A549 (cell line): ENCODE measurements at regions not wholly inside any gene's neighbourhood (a gene's known extent, or its start where the extent isn't known, plus 50 kb on each side); places are given as distances from the start of the nearest gene placed in this dataset.
A peak's percentile ranks its signal among the peaks of the same experiment; 100 is the strongest.

ENCODE experiments used
- ATAC-seq, 2 experiments: fragments of 200-7000 bp in 1 of 2; fragments of >200 bp in 1 of 2; cut with Nextera tagmentation in 1 of 2; cut with Tn5 transposase in 1 of 2; 3 replicates each; pipeline versions ENCODE4 v1.8.0 to v1.9.1; 2018 to 2020; ENCODE audit warnings: mild to moderate bottlenecking in 1 of 2, moderate library complexity in 1 of 2
- CTCF ChIA-PET: fragments of 300-600 bp; sonication (Branson Sonifier 250); formaldehyde crosslinking; extraction: SDS; loops from one replicate; lab custom pipeline; 2021; ENCODE audit warnings: antibody characterized with exemption, inconsistent platforms; lab: Yijun Ruan, JAX
- POLR2A ChIA-PET: fragments of 350-600 bp; formaldehyde crosslinking; extraction: SDS; loops from one replicate; lab custom pipeline; 2021; ENCODE audit warnings: antibody characterized with exemption, inconsistent platforms; lab: Yijun Ruan, JAX
- DNase-seq, 2 experiments: peaks; one replicate each; pipeline versions ENCODE4 v3.0.0 to v3.0.0-alpha.2; 2011 to 2016; ENCODE audit warnings: low read depth in 1 of 2, low spot score in 1 of 2
- FAIRE-seq: peaks from 2 replicates; lab custom pipeline; 2011; peaks lifted over from hg19 to GRCh38; lab: Jason Lieb, UNC
- H3K27ac ChIP-seq, 2 experiments: fragments of >200 bp; sonication (Bioruptor Twin); formaldehyde crosslinking; 3 replicates each; pipeline ENCODE4 v1.5.1; 2016 to 2017
- H3K4me1 ChIP-seq: fragments of >200 bp; sonication (Bioruptor Twin); formaldehyde crosslinking; 3 replicates; pipeline ENCODE4 v1.6.1; 2016
- H3K4me2 ChIP-seq: fragments of >200 bp; sonication (Bioruptor Twin); formaldehyde crosslinking; 3 replicates; pipeline ENCODE4 v1.6.1; 2016
- H3K4me3 ChIP-seq: fragments of >200 bp; sonication (Bioruptor Twin); formaldehyde crosslinking; 3 replicates; pipeline ENCODE4 v1.5.1; 2016
- H3K9me3 ChIP-seq: fragments of >200 bp; sonication (Bioruptor Twin); formaldehyde crosslinking; 3 replicates; pipeline ENCODE4 v1.6.1; 2016
- CBX8 ChIP-seq: fragments of 200-600 bp; sonication (generic); IDR thresholded peaks from 2 replicates; pipeline ENCODE4 v1.6.1; 2016
- CEBPB ChIP-seq, 2 experiments: fragments of >200 bp in 1 of 2; sonication (Bioruptor Twin) in 1 of 2; formaldehyde crosslinking in 1 of 2; IDR thresholded peaks; 2 replicates each; pipeline ENCODE4 v1.6.1; 2012 to 2016
- CHD2 ChIP-seq: fragments of 150-350 bp; IDR thresholded peaks from 2 replicates; pipeline ENCODE4 v1.6.1; 2014; ENCODE audit warnings: low read length; ENCODE audit not compliant: partially characterized antibody
- EHMT2 ChIP-seq: fragments of 200-600 bp; sonication (generic); IDR thresholded peaks from 2 replicates; pipeline ENCODE4 v1.6.1; 2016; ENCODE audit warnings: antibody characterized with exemption, low read depth, mild to moderate bottlenecking, moderate library complexity
- MAX ChIP-seq: IDR thresholded peaks from 2 replicates; pipeline ENCODE4 v1.6.1; 2012
- MAZ ChIP-seq: fragments of 150-350 bp; IDR thresholded peaks from 2 replicates; pipeline ENCODE4 v1.6.1; 2014; ENCODE audit warnings: antibody characterized with exemption, low read depth, low read length, borderline replicate concordance
- NR3C1 ChIP-seq: fragments of >200 bp; sonication (Bioruptor Twin); formaldehyde crosslinking; IDR thresholded peaks from 3 replicates; pipeline ENCODE4 v1.6.1; 2017
- RAD21 ChIP-seq, 2 experiments: fragments of >200 bp in 1 of 2; sonication (Bioruptor Twin) in 1 of 2; formaldehyde crosslinking in 1 of 2; IDR thresholded peaks in 1 of 2; conservative IDR thresholded peaks in 1 of 2; 2 replicates in 1 of 2; 3 replicates in 1 of 2; pipeline ENCODE4 v1.6.1; 2012 to 2018; ENCODE audit warnings: inconsistent platforms in 1 of 2
- RARB ChIP-seq: fragments of 250-450 bp; sonication (Bioruptor Pico); IDR thresholded peaks from 2 replicates; pipeline ENCODE4 v1.8.0; 2021; ENCODE audit warnings: mild to moderate bottlenecking, moderate library complexity
- REST ChIP-seq: fragments of 200-600 bp; sonication (generic); IDR thresholded peaks from 2 replicates; pipeline ENCODE4 v1.6.1; 2016; ENCODE audit warnings: antibody characterized with exemption, mild to moderate bottlenecking, moderate library complexity
- SMC3 ChIP-seq: fragments of >200 bp; sonication (Bioruptor Twin); formaldehyde crosslinking; IDR thresholded peaks from 3 replicates; pipeline ENCODE4 v1.6.1; 2018; ENCODE audit warnings: inconsistent platforms
- TFCP2L1 ChIP-seq: fragments of 250-450 bp; sonication (Bioruptor Pico); IDR thresholded peaks from 2 replicates; pipeline ENCODE4 v1.5.0; 2021; ENCODE audit warnings: mild to moderate bottlenecking
- ZFP36 ChIP-seq: fragments of 450-650 bp; IDR thresholded peaks from 2 replicates; pipeline ENCODE4 v1.6.1; 2014; ENCODE audit warnings: borderline replicate concordance; ENCODE audit not compliant: partially characterized antibody
- WGBS: methylation state at CpG from one replicate; pipeline ENCODE4 v1.1.6; 2017; ENCODE audit errors: missing lambda C conversion rate; 5-methylcytosine and 5-hydroxymethylcytosine counted together
- TF ChIP-seq, protein P1 (sequence below): fragments of >200 bp; sonication (Bioruptor Twin); formaldehyde crosslinking; IDR thresholded peaks from 3 replicates; pipeline ENCODE4 v1.5.1; 2016
- TF ChIP-seq, protein P2 (sequence below): fragments of 450-650 bp; IDR thresholded peaks from 2 replicates; pipeline ENCODE4 v1.6.1; 2014; ENCODE audit warnings: antibody characterized with exemption

- H3K4me1 ChIP-seq = peaks cover 11% of the 10 kb centered on the region; the same call in 1 of the 3 replicates
- peak overlapping the region; percentile 47; the same call in 2 of the 3 replicates for H3K4me2 ChIP-seq
- DNase-seq = peak; percentile 28 to 81
- H3K9me3 ChIP-seq = no peaks in the 10 kb centered on the region
- no peak for TF ChIP-seq MAX
- TF ChIP-seq SMC3 = peak; percentile 86
- peak; percentile 76 to 77 for TF ChIP-seq RAD21 (conservative IDR thresholded peaks at IDR 0.05 in 1 of 2, IDR thresholded peaks at IDR 0.05 in 1 of 2)
- no peak for TF ChIP-seq TFCP2L1 (CRISPR knock-in tag)
- no peak for TF ChIP-seq REST
- peak; percentile 31 for TF ChIP-seq ZFP36
- TF ChIP-seq, protein P1, sequence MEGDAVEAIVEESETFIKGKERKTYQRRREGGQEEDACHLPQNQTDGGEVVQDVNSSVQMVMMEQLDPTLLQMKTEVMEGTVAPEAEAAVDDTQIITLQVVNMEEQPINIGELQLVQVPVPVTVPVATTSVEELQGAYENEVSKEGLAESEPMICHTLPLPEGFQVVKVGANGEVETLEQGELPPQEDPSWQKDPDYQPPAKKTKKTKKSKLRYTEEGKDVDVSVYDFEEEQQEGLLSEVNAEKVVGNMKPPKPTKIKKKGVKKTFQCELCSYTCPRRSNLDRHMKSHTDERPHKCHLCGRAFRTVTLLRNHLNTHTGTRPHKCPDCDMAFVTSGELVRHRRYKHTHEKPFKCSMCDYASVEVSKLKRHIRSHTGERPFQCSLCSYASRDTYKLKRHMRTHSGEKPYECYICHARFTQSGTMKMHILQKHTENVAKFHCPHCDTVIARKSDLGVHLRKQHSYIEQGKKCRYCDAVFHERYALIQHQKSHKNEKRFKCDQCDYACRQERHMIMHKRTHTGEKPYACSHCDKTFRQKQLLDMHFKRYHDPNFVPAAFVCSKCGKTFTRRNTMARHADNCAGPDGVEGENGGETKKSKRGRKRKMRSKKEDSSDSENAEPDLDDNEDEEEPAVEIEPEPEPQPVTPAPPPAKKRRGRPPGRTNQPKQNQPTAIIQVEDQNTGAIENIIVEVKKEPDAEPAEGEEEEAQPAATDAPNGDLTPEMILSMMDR = peak; percentile 88
- ChIA-PET POLR2A (no interaction called here), CTCF (interaction anchor here (0.6 to 17.7 kb wide), 51 partner anchors 11 to 829 kb away, joined by 3 to 432 read pairs (median 4); partner anchors contain the start of gene ADRB2)
- no peak overlapping the region for H3K27ac ChIP-seq
- no peak overlapping the region for H3K4me3 ChIP-seq
- no peak for FAIRE-seq
- ATAC-seq = peak; percentile 67 to 83; a peak in 4 of 6 replicates
- WGBS = 26% methylated on average over 11 of the region's 11 CpGs
Measured at GRCh38 chr5:148733601-148734438, 79.5 kb upstream of the HTR4 start.

GRCh38 chr5:148734518-148734917 is 80.2 kb upstream of the HTR4 start:
- ChIA-PET CTCF (interaction anchor here (0.7 to 17.7 kb wide), 25 partner anchors 11 to 828 kb away, joined by 3 to 432 read pairs (median 5); no protein-coding TSS in a partner anchor), POLR2A (no interaction called here)
- Histone ChIP-seq H3K4me3 (no peak overlapping the region), H3K27ac (no peak overlapping the region), H3K4me1 (peaks cover 11% of the 10 kb centered on the region; the same call in 1 of the 3 replicates), H3K9me3 (no peaks in the 10 kb centered on the region), H3K4me2 (no peak overlapping the region)
- no peak for ATAC-seq
- no peak for TF ChIP-seq CBX8
- TF ChIP-seq RARB (CRISPR knock-in tag) = no peak
- TF ChIP-seq, protein P2, sequence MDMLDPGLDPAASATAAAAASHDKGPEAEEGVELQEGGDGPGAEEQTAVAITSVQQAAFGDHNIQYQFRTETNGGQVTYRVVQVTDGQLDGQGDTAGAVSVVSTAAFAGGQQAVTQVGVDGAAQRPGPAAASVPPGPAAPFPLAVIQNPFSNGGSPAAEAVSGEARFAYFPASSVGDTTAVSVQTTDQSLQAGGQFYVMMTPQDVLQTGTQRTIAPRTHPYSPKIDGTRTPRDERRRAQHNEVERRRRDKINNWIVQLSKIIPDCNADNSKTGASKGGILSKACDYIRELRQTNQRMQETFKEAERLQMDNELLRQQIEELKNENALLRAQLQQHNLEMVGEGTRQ = no peak
- no peak for TF ChIP-seq MAZ
- TF ChIP-seq NR3C1 = no peak
- TF ChIP-seq CHD2 = no peak
- no peak for TF ChIP-seq CEBPB (IDR thresholded peaks at IDR 0.05)
- no peak for TF ChIP-seq EHMT2
- no peak for TF ChIP-seq TFCP2L1 (CRISPR knock-in tag)
- no peak for TF ChIP-seq REST
- DNase-seq = no peak
- FAIRE-seq = no peak
